IMR-90 (cell line): ENCODE measurements at regions not wholly inside any gene's neighbourhood (a gene's known extent, or its start where the extent isn't known, plus 50 kb on each side); places are given as distances from the start of the nearest gene placed in this dataset.

Experiments used
- ATAC-seq: fragments of 200-7000 bp; cut with Tn5 transposase; 2 replicates; pipeline ENCODE4 v1.9.1; 2020; ENCODE audit warnings: low read depth, mild to moderate bottlenecking, moderate library complexity
- BruUV-seq: library from RNA; stranded (reverse); fragments of 400-500 nt; replicated peaks from 2 replicates; lab custom pipeline; 2021; lab: Mats Ljungman, UMichigan
- CTCF ChIA-PET: fragments of 300-600 bp; formaldehyde crosslinking; extraction: SDS; loops from one replicate; lab custom pipeline; 2021; ENCODE audit warnings: antibody characterized with exemption; lab: Yijun Ruan, JAX
- POLR2A ChIA-PET: fragments of 300-600 bp; sonication (Branson Sonifier 250); formaldehyde crosslinking; loops from one replicate; lab custom pipeline; 2022; ENCODE audit warnings: antibody characterized with exemption; ENCODE audit not compliant: unreplicated experiment; lab: Charles Lee
- DNase-seq: peaks from one replicate; pipeline ENCODE4 v3.0.0; 2013
- H2AFZ ChIP-seq: replicated peaks from 2 replicates; pipeline ENCODE3; 2013; ENCODE audit warnings: low read length, mild to moderate bottlenecking; ENCODE audit not compliant: poor library complexity
- H2AK5ac ChIP-seq: 2 replicates; pipeline ENCODE4 v1.6.1; 2013; ENCODE audit warnings: low read depth, low read length, inconsistent platforms
- H2AK9ac ChIP-seq: replicated peaks from 2 replicates; pipeline ENCODE3; 2013; ENCODE audit warnings: mild to moderate bottlenecking, low read depth, low read length, moderate library complexity; ENCODE audit not compliant: poor library complexity
- H2BK120ac ChIP-seq: 2 replicates; pipeline ENCODE4 v1.6.1; 2013; ENCODE audit warnings: low read depth, low read length, inconsistent platforms
- H2BK15ac ChIP-seq: 3 replicates; pipeline ENCODE4 v1.6.1; 2013; ENCODE audit warnings: low read depth, low read length, inconsistent platforms
- H2BK20ac ChIP-seq: 2 replicates; pipeline ENCODE4 v1.6.1; 2013; ENCODE audit warnings: low read depth, mild to moderate bottlenecking, inconsistent platforms, low read length, moderate library complexity
- H2BK5ac ChIP-seq: 2 replicates; pipeline ENCODE4 v1.6.1; 2013; ENCODE audit warnings: mild to moderate bottlenecking, low read depth, low read length, inconsistent platforms; ENCODE audit not compliant: poor library complexity, severe bottlenecking
- H3K14ac ChIP-seq: replicated peaks from 2 replicates; pipeline ENCODE4 v1.6.1; 2013; ENCODE audit warnings: low read depth, low read length, inconsistent platforms
- H3K18ac ChIP-seq: 2 replicates; pipeline ENCODE4 v1.6.1; 2013; ENCODE audit warnings: low read depth, low read length, control low read depth
- H3K23ac ChIP-seq: 2 replicates; pipeline ENCODE4 v1.6.1; 2013; ENCODE audit warnings: low read depth, low read length, inconsistent platforms
- H3K27ac ChIP-seq: 2 replicates; pipeline ENCODE4 v1.5.1; 2013; ENCODE audit warnings: mild to moderate bottlenecking, control low read depth, low read length; ENCODE audit not compliant: insufficient read depth
- H3K27me3 ChIP-seq: 2 replicates; pipeline ENCODE4 v1.6.1; 2013; ENCODE audit warnings: low read length; ENCODE audit not compliant: control insufficient read depth, insufficient read depth
- H3K36me3 ChIP-seq: 2 replicates; pipeline ENCODE4 v1.6.1; 2013; ENCODE audit warnings: low read length, mixed read lengths; ENCODE audit not compliant: control insufficient read depth, insufficient read depth
- H3K4ac ChIP-seq: 2 replicates; pipeline ENCODE4 v1.6.1; 2013; ENCODE audit warnings: low read depth, low read length, inconsistent platforms
- H3K4me1 ChIP-seq: 2 replicates; pipeline ENCODE4 v1.6.1; 2013; ENCODE audit warnings: low read length, mixed read lengths; ENCODE audit not compliant: control insufficient read depth, insufficient read depth
- H3K4me2 ChIP-seq: 2 replicates; pipeline ENCODE4 v1.6.1; 2013; ENCODE audit warnings: low read depth, mild to moderate bottlenecking, control low read depth, low read length, moderate library complexity
- H3K4me3 ChIP-seq: 2 replicates; pipeline ENCODE4 v1.5.1; 2013; ENCODE audit warnings: low read depth, mild to moderate bottlenecking, control low read depth, low read length, moderate library complexity; ENCODE audit not compliant: insufficient read depth
- H3K56ac ChIP-seq: 2 replicates; pipeline ENCODE4 v1.6.1; 2013; ENCODE audit warnings: low read length, inconsistent platforms; ENCODE audit not compliant: insufficient read depth; ENCODE audit errors: extremely low read depth
- H3K79me1 ChIP-seq, 2 experiments: 2 replicates each; pipeline ENCODE4 v1.6.1; 2013; ENCODE audit warnings: low read length in 2 of 2, inconsistent platforms in 1 of 2, low read depth in 1 of 2
- H3K9ac ChIP-seq: 2 replicates; pipeline ENCODE4 v1.6.1; 2013; ENCODE audit warnings: low read depth, low read length, control low read depth
- H3K9me1 ChIP-seq: 2 replicates; pipeline ENCODE4 v1.6.1; 2013; ENCODE audit warnings: low read length, inconsistent platforms; ENCODE audit not compliant: insufficient read depth
- H3K9me3 ChIP-seq: 2 replicates; pipeline ENCODE4 v1.6.1; 2013; ENCODE audit warnings: low read length; ENCODE audit not compliant: control insufficient read depth, insufficient read depth
- H4K20me1 ChIP-seq: 2 replicates; pipeline ENCODE4 v1.6.1; 2013; ENCODE audit warnings: low read length, inconsistent platforms; ENCODE audit not compliant: insufficient read depth
- H4K5ac ChIP-seq: 2 replicates; pipeline ENCODE4 v1.6.1; 2013; ENCODE audit warnings: mild to moderate bottlenecking, low read depth, low read length, control low read depth
- H4K8ac ChIP-seq, 2 experiments: 2 replicates each; pipeline ENCODE4 v1.6.1; 2013; ENCODE audit warnings: low read depth in 2 of 2, low read length in 2 of 2, control low read depth in 1 of 2, inconsistent platforms in 1 of 2
- H4K91ac ChIP-seq: 2 replicates; pipeline ENCODE4 v1.6.1; 2013; ENCODE audit warnings: low read depth, low read length, inconsistent platforms; ENCODE audit not compliant: insufficient read depth
- CHD1 ChIP-seq: IDR thresholded peaks from 2 replicates; pipeline ENCODE4 v1.6.1; 2012; ENCODE audit warnings: low read depth, low read length, improper control_type of control experiment
- FOS ChIP-seq: fragments of 150-350 bp; IDR thresholded peaks from 2 replicates; pipeline ENCODE4 v1.6.1; 2016; ENCODE audit warnings: low read depth, low read length
- MAFK ChIP-seq: IDR thresholded peaks from 2 replicates; pipeline ENCODE4 v1.6.1; 2012; ENCODE audit warnings: low read depth, low read length, improper control_type of control experiment
- MAZ ChIP-seq: IDR thresholded peaks from 2 replicates; pipeline ENCODE4 v1.6.1; 2012; ENCODE audit warnings: low read depth, mild to moderate bottlenecking, low read length, improper control_type of control experiment, moderate library complexity, borderline replicate concordance
- NFE2L2 ChIP-seq: fragments of 150-350 bp; IDR thresholded peaks from 2 replicates; pipeline ENCODE4 v1.6.1; 2016; ENCODE audit warnings: low read depth, mild to moderate bottlenecking, low read length
- POLR2A ChIP-seq: IDR thresholded peaks from 2 replicates; pipeline ENCODE4 v1.6.1; 2012; ENCODE audit warnings: mild to moderate bottlenecking, low read depth, low read length
- RAD21 ChIP-seq: IDR thresholded peaks from 2 replicates; pipeline ENCODE4 v1.6.1; 2012; ENCODE audit warnings: low read length, improper control_type of control experiment
- RCOR1 ChIP-seq: IDR thresholded peaks from 2 replicates; pipeline ENCODE4 v1.6.1; 2012; ENCODE audit warnings: mild to moderate bottlenecking, low read length, improper control_type of control experiment; ENCODE audit not compliant: insufficient replicate concordance
- RFX5 ChIP-seq: IDR thresholded peaks from 2 replicates; pipeline ENCODE4 v1.8.0; 2012; ENCODE audit warnings: low read depth, mild to moderate bottlenecking, low read length, moderate library complexity
- SMC3 ChIP-seq: fragments of 150-350 bp; IDR thresholded peaks from 2 replicates; pipeline ENCODE4 v1.6.1; 2016; ENCODE audit warnings: low read depth, mild to moderate bottlenecking, antibody characterized with exemption, low read length, moderate library complexity
- WGBS, 2 experiments: methylation state at CpG; one replicate each; pipeline versions ENCODE4 v1.1.5 to v1.1.7; 2013; ENCODE audit warnings: missing lambda C conversion rate in 2 of 2; ENCODE audit not compliant: insufficient read length in 1 of 2; ENCODE audit errors: extremely low coverage in 2 of 2; 5-methylcytosine and 5-hydroxymethylcytosine counted together
- dilution Hi-C: fragments of 300-500 bp; cut with HindIII; formaldehyde crosslinking; loops from one replicate; pipeline ENCODE4 v1.14.3; 2018; ENCODE audit warnings: low sequenced_read_pairs; ENCODE audit not compliant: unreplicated experiment
- in situ Hi-C: fragments of 300-500 bp; cut with MboI; formaldehyde crosslinking; loops from 3 replicates; pipeline ENCODE4 v1.14.3; 2019; ENCODE audit warnings: low sequenced_read_pairs, inconsistent platforms, mixed read lengths
- intact Hi-C: fragments of 100-400 bp; cut with micrococcal nuclease; formaldehyde crosslinking; loops from 2 replicates; pipeline ENCODE4 v1.10.0; 2022
- TF ChIP-seq, protein P1 (sequence below): conservative IDR thresholded peaks from 2 replicates; pipeline ENCODE4 v1.5.1; 2012; ENCODE audit warnings: mild to moderate bottlenecking, low read depth, low read length, improper control_type of control experiment
- TF ChIP-seq, protein P2 (sequence below): fragments of 150-350 bp; IDR thresholded peaks from 2 replicates; pipeline ENCODE4 v1.6.1; 2017; ENCODE audit warnings: mild to moderate bottlenecking, antibody characterized with exemption, low read length, low read depth

- TF ChIP-seq RFX5 (no peak), MAFK (no peak), POLR2A (no peak), SMC3 (no peak), CHD1 (no peak), FOS (no peak), RAD21 (no peak), NFE2L2 (no peak), RCOR1 (no peak), MAZ (no peak)
- TF ChIP-seq, protein P1, sequence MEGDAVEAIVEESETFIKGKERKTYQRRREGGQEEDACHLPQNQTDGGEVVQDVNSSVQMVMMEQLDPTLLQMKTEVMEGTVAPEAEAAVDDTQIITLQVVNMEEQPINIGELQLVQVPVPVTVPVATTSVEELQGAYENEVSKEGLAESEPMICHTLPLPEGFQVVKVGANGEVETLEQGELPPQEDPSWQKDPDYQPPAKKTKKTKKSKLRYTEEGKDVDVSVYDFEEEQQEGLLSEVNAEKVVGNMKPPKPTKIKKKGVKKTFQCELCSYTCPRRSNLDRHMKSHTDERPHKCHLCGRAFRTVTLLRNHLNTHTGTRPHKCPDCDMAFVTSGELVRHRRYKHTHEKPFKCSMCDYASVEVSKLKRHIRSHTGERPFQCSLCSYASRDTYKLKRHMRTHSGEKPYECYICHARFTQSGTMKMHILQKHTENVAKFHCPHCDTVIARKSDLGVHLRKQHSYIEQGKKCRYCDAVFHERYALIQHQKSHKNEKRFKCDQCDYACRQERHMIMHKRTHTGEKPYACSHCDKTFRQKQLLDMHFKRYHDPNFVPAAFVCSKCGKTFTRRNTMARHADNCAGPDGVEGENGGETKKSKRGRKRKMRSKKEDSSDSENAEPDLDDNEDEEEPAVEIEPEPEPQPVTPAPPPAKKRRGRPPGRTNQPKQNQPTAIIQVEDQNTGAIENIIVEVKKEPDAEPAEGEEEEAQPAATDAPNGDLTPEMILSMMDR, result no peak
- TF ChIP-seq, protein P2, sequence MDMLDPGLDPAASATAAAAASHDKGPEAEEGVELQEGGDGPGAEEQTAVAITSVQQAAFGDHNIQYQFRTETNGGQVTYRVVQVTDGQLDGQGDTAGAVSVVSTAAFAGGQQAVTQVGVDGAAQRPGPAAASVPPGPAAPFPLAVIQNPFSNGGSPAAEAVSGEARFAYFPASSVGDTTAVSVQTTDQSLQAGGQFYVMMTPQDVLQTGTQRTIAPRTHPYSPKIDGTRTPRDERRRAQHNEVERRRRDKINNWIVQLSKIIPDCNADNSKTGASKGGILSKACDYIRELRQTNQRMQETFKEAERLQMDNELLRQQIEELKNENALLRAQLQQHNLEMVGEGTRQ, result no peak
- no TSS peak for BruUV-seq
Observed at GRCh38 chr5:2266641-2267240, 384.0 kb upstream of the IRX4 start.

More at GRCh38 chr5:2266641-2267240, 384.0 kb upstream of the IRX4 start:
- Histone ChIP-seq H2AK5ac (no peak overlapping the region), H3K9ac (no peak overlapping the region), H2BK20ac (no peak overlapping the region), H3K27ac (no peak overlapping the region), H3K56ac (no peak overlapping the region), H3K18ac (no peak overlapping the region), H3K36me3 (no peaks in the 10 kb centered on the region), H3K4me2 (no peak overlapping the region), H3K27me3 (no peaks in the 10 kb centered on the region), H3K4me3 (no peak overlapping the region), H2AK9ac (no peak overlapping the region), H3K14ac (no peak overlapping the region), H4K8ac (no peak overlapping the region), H2BK5ac (no peak overlapping the region), H3K4ac (no peak overlapping the region), H4K91ac (no peak overlapping the region), H2AFZ (no peak overlapping the region), H2BK15ac (no peak overlapping the region), H4K5ac (no peak overlapping the region), H3K79me1 (no peaks in the 10 kb centered on the region), H3K4me1 (no peaks in the 10 kb centered on the region), H4K20me1 (no peaks in the 10 kb centered on the region), H3K9me1 (no peaks in the 10 kb centered on the region), H2BK120ac (no peak overlapping the region), H3K23ac (no peak overlapping the region), H3K9me3 (peaks cover 16% of the 10 kb centered on the region)
- no CpG with 5 or more reads among the region's 9 CpGs for WGBS, 2 experiments
- DNase-seq (no peak), ATAC-seq (no peak)
- POLR2A ChIA-PET, result no interaction called here
- intact Hi-C loops (no loop called here), in situ Hi-C loops (no loop called here), dilution Hi-C loops (no loop called here)
- CTCF ChIA-PET, result no interaction called here
